Hepatocyte (in vitro differentiated cells): ENCODE measurements at regions not wholly inside any gene's neighbourhood (a gene's known extent, or its start where the extent isn't known, plus 50 kb on each side); places are given as distances from the start of the nearest gene placed in this dataset.

ENCODE experiments used
- DNase-seq: peaks from one replicate; pipeline ENCODE4 v3.0.0-alpha.2; 2016; ENCODE audit warnings: low spot score
- H2AFZ ChIP-seq: fragments of 200-600 bp; sonication (generic); 2 replicates; pipeline ENCODE4 v1.6.0; 2016; ENCODE audit warnings: antibody characterized with exemption, mild to moderate bottlenecking
- H3K27ac ChIP-seq: fragments of 200-600 bp; sonication (generic); 2 replicates; pipeline ENCODE4 v1.5.1; 2016; ENCODE audit warnings: mild to moderate bottlenecking
- H3K27me3 ChIP-seq: fragments of 200-600 bp; sonication (generic); 2 replicates; pipeline ENCODE4 v1.6.1; 2016
- H3K36me3 ChIP-seq: fragments of 200-600 bp; sonication (generic); replicated peaks from 2 replicates; pipeline ENCODE4 v1.5.1; 2016; ENCODE audit warnings: low read depth; ENCODE audit not compliant: insufficient read depth
- H3K4me1 ChIP-seq: fragments of 200-600 bp; sonication (generic); 2 replicates; pipeline ENCODE4 v1.5.1; 2016; ENCODE audit warnings: mild to moderate bottlenecking, moderate library complexity; ENCODE audit not compliant: insufficient read depth
- H3K4me2 ChIP-seq: fragments of 200-600 bp; sonication (generic); 2 replicates; pipeline ENCODE4 v1.6.0; 2016
- H3K4me3 ChIP-seq: fragments of 200-600 bp; sonication (generic); 2 replicates; pipeline ENCODE4 v1.5.1; 2016; ENCODE audit warnings: mild to moderate bottlenecking
- H3K79me2 ChIP-seq: fragments of 200-600 bp; sonication (generic); 2 replicates; pipeline ENCODE4 v1.6.0; 2017; ENCODE audit warnings: mild to moderate bottlenecking
- H3K9me2 ChIP-seq: fragments of 200-600 bp; sonication (generic); replicated peaks from 2 replicates; pipeline ENCODE4 v1.6.0; 2017; ENCODE audit warnings: mild to moderate bottlenecking; ENCODE audit not compliant: insufficient read depth
- H3K9me3 ChIP-seq: fragments of 200-600 bp; sonication (generic); 2 replicates; pipeline ENCODE4 v1.5.1; 2016; ENCODE audit warnings: low read depth, mild to moderate bottlenecking
- H4K20me1 ChIP-seq: fragments of 200-600 bp; sonication (generic); 2 replicates; pipeline ENCODE4 v1.6.0; 2016; ENCODE audit warnings: mild to moderate bottlenecking; ENCODE audit not compliant: insufficient read depth, poor library complexity, severe bottlenecking
- CTCF ChIP-seq: fragments of 200-600 bp; sonication (generic); IDR thresholded peaks from 2 replicates; pipeline ENCODE4 v1.5.1; 2016; ENCODE audit warnings: antibody characterized with exemption, mild to moderate bottlenecking; ENCODE audit not compliant: poor library complexity
- EZH2 ChIP-seq: fragments of 200-600 bp; sonication (generic); IDR thresholded peaks from 2 replicates; pipeline ENCODE4 v1.6.1; 2016; ENCODE audit warnings: antibody characterized with exemption, mild to moderate bottlenecking, borderline replicate concordance
- EZH2phosphoT487 ChIP-seq: fragments of 200-600 bp; sonication (generic); IDR thresholded peaks from one replicate; pipeline ENCODE4 v1.6.1; 2018; ENCODE audit warnings: antibody characterized with exemption, mild to moderate bottlenecking, low read depth, moderate library complexity; ENCODE audit not compliant: unreplicated experiment, severe bottlenecking
- WGBS: methylation state at CpG from one replicate; pipeline ENCODE4 v1.1.6; 2016; ENCODE audit warnings: low lambda C conversion rate; ENCODE audit errors: missing lambda C conversion rate; 5-methylcytosine and 5-hydroxymethylcytosine counted together

DNA sequence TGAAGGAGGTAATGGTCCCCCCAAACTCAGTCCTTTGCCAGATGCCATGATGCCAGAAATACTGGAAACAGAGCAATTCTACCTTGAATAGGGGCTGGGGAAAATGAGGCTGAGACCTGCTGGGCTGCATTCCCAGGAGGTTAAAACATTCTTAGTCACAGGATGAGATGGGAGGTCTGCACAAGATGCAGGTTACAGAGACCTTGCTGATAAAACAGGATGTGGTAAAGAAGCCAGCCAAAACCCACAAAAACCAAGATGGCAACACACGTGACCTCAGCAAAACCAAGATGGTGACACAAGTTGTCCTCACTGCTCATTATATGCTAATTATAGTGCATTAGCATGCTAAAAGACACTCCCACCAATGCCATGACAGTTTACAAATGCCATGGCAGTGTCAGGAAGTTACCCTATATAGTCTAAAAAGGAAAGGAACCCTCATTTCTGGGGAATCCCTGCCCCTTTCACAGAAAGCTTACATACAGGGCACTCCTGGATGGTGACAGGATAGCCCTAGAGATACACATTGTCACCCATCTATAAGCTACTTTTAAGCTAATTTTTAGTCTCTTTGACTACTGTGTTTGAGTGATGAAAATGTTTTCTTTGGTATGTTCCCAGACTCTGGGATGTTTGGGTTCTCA is 979.7 kb downstream of the TBC1D32 start:
- TF ChIP-seq EZH2, result no peak
- TF ChIP-seq CTCF, result no peak
- no peak for TF ChIP-seq EZH2phosphoT487
- Histone ChIP-seq H3K27ac (no peak overlapping the region), H3K9me3 (no peaks in the 10 kb centered on the region), H3K27me3 (no peaks in the 10 kb centered on the region), H3K9me2 (no peaks in the 10 kb centered on the region), H3K4me3 (no peak overlapping the region), H3K4me2 (no peak overlapping the region), H3K4me1 (no peaks in the 10 kb centered on the region), H2AFZ (no peak overlapping the region), H3K36me3 (no peaks in the 10 kb centered on the region), H4K20me1 (no peaks in the 10 kb centered on the region), H3K79me2 (no peaks in the 10 kb centered on the region)
- no peak for DNase-seq
- WGBS, result 80% methylated on average over 1 of the region's 1 CpG

DNA sequence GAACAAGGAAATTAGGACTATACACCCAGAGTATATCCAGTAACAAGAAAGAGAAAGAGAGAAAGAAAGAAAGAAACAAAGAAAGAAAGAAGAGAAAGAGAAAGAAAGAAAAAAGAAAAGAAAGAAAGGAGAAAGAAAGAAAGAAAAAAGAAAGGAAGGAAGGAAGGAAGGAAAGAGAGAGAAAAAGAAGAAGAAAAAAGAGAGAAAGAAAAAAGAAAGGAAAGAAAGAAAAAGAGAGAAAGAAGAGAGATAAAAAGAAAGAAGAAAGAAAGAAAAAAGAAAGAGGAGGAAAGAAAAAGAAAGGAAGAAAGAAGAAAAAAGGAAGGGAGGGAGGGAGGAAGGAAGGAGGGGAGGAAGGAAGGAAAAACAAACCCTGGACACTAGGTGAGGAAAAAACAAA is 981.8 kb downstream of the TBC1D32 start:
- no peaks in the 10 kb centered on the region for H4K20me1 ChIP-seq
- DNase-seq, result no peak
- H3K9me3 ChIP-seq, result no peaks in the 10 kb centered on the region
- no peaks in the 10 kb centered on the region for H3K27me3 ChIP-seq
- no peaks in the 10 kb centered on the region for H3K36me3 ChIP-seq
- no peaks in the 10 kb centered on the region for H3K4me1 ChIP-seq
- H2AFZ ChIP-seq, result no peak overlapping the region
- H3K27ac ChIP-seq, result no peak overlapping the region
- no peaks in the 10 kb centered on the region for H3K9me2 ChIP-seq
- H3K4me2 ChIP-seq, result no peak overlapping the region
- H3K4me3 ChIP-seq, result no peak overlapping the region
- no peaks in the 10 kb centered on the region for H3K79me2 ChIP-seq
- TF ChIP-seq EZH2phosphoT487 (no peak), CTCF (no peak), EZH2 (no peak)

- no peak overlapping the region for H2AFZ ChIP-seq
Measured at GRCh38 chr6:120348926-120349325, 985.4 kb downstream of the TBC1D32 start.

More at GRCh38 chr6:120348926-120349325, 985.4 kb downstream of the TBC1D32 start:
- Histone ChIP-seq H3K36me3 (no peaks in the 10 kb centered on the region), H3K9me2 (no peaks in the 10 kb centered on the region), H3K27ac (no peak overlapping the region), H3K9me3 (no peaks in the 10 kb centered on the region), H3K4me1 (no peaks in the 10 kb centered on the region), H3K79me2 (no peaks in the 10 kb centered on the region), H4K20me1 (no peaks in the 10 kb centered on the region), H3K4me2 (no peak overlapping the region), H3K4me3 (no peak overlapping the region), H3K27me3 (no peaks in the 10 kb centered on the region)
- DNase-seq, result no peak
- 86% methylated on average over 2 of the region's 2 CpGs for WGBS
- TF ChIP-seq EZH2phosphoT487 (no peak), CTCF (no peak), EZH2 (no peak)
